ENCODE measurements at regions not wholly inside any gene's neighbourhood (a gene's known extent, or its start where the extent isn't known, plus 50 kb on each side); places are given as distances from the start of the nearest gene placed in this dataset.

DNA sequence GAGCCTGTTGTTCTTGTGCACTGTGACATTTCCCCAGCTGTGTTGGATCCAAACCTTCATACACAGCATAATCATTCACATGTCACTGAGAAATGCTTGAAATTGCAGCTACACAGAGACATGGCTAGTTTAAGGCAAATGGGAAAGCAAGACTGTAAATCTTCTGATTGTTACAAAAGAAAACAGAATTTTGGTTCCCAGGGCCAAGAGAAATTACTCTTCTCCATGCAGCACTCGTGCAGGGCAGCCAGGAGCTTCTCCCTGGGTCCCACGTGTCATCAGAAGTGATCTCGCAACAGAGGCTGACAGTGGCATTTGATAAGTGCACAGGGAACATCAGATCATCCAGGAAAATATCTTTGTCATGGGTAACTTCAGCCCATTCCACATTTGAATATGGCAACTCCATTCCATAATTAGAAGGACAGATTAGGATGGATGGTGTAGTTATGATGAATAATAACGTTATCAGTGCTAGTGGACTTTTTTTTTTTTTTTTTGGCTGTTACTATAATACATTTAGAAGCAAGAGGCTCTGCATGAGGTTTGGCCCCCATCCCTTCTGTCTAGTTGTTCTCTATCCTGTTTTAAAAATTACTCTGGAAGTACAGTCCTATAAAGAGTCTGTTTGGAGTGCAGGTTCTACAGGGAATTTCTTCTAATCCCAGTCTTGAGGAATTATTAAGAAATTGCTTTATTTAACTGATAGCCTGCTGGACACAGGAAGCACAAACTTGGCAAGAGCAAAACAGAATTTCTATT lies 571.0 kb upstream of the NOX3 start:
- ATAC-seq, result no peak
- TF ChIP-seq, protein P1, sequence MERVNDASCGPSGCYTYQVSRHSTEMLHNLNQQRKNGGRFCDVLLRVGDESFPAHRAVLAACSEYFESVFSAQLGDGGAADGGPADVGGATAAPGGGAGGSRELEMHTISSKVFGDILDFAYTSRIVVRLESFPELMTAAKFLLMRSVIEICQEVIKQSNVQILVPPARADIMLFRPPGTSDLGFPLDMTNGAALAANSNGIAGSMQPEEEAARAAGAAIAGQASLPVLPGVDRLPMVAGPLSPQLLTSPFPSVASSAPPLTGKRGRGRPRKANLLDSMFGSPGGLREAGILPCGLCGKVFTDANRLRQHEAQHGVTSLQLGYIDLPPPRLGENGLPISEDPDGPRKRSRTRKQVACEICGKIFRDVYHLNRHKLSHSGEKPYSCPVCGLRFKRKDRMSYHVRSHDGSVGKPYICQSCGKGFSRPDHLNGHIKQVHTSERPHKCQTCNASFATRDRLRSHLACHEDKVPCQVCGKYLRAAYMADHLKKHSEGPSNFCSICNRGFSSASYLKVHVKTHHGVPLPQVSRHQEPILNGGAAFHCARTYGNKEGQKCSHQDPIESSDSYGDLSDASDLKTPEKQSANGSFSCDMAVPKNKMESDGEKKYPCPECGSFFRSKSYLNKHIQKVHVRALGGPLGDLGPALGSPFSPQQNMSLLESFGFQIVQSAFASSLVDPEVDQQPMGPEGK (CRISPR knock-in tag; IDR thresholded peaks at IDR 0.05; ENCODE audit: borderline replicate concordance), result no peak
- TF ChIP-seq ZNF565 (CRISPR knock-in tag; conservative IDR thresholded peaks at IDR 0.05; ENCODE audit: low read depth) (no peak), OSR1 (CRISPR knock-in tag; IDR thresholded peaks at IDR 0.05) (no peak), ESRRG (CRISPR knock-in tag; IDR thresholded peaks at IDR 0.05) (no peak), ZNF8 (CRISPR knock-in tag; IDR thresholded peaks at IDR 0.05) (no peak; the same call in 1 of the 2 replicates), PPARA (CRISPR knock-in tag; IDR thresholded peaks at IDR 0.05; ENCODE audit: borderline replicate concordance) (no peak), BACH2 (CRISPR knock-in tag; IDR thresholded peaks at IDR 0.05; ENCODE audit: borderline replicate concordance) (no peak)
- TF ChIP-seq, protein P2, sequence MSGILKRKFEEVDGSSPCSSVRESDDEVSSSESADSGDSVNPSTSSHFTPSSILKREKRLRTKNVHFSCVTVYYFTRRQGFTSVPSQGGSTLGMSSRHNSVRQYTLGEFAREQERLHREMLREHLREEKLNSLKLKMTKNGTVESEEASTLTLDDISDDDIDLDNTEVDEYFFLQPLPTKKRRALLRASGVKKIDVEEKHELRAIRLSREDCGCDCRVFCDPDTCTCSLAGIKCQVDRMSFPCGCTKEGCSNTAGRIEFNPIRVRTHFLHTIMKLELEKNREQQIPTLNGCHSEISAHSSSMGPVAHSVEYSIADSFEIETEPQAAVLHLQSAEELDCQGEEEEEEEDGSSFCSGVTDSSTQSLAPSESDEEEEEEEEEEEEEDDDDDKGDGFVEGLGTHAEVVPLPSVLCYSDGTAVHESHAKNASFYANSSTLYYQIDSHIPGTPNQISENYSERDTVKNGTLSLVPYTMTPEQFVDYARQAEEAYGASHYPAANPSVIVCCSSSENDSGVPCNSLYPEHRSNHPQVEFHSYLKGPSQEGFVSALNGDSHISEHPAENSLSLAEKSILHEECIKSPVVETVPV (CRISPR knock-in tag; IDR thresholded peaks at IDR 0.05), result no peak

DNA sequence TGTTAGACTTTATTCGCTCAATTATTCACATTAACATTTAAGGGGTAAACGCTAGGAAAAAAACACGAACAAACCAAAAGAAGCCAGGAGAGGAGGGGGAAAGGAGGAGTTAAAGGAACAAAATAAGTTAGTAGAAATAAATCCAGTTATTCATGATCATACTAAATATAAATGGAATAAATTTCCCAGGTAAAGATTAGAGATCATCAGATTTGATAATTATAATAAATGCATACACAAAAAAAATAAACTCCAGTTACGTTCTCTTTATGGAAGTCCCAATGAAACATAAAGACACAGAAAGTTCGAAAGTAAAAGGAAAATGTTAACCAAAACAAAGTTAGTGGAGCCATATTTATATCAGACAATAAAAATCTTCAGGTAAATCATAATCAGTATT lies 568.7 kb upstream of the NOX3 start:
- TF ChIP-seq CSDC2 (CRISPR knock-in tag; IDR thresholded peaks at IDR 0.05), result no peak
- TF ChIP-seq, protein P3, sequence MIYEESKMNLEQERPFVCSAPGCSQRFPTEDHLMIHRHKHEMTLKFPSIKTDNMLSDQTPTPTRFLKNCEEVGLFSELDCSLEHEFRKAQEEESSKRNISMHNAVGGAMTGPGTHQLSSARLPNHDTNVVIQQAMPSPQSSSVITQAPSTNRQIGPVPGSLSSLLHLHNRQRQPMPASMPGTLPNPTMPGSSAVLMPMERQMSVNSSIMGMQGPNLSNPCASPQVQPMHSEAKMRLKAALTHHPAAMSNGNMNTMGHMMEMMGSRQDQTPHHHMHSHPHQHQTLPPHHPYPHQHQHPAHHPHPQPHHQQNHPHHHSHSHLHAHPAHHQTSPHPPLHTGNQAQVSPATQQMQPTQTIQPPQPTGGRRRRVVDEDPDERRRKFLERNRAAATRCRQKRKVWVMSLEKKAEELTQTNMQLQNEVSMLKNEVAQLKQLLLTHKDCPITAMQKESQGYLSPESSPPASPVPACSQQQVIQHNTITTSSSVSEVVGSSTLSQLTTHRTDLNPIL (CRISPR knock-in tag; IDR thresholded peaks at IDR 0.05; ENCODE audit: low read depth), result no peak
- no peak for ATAC-seq

DNA sequence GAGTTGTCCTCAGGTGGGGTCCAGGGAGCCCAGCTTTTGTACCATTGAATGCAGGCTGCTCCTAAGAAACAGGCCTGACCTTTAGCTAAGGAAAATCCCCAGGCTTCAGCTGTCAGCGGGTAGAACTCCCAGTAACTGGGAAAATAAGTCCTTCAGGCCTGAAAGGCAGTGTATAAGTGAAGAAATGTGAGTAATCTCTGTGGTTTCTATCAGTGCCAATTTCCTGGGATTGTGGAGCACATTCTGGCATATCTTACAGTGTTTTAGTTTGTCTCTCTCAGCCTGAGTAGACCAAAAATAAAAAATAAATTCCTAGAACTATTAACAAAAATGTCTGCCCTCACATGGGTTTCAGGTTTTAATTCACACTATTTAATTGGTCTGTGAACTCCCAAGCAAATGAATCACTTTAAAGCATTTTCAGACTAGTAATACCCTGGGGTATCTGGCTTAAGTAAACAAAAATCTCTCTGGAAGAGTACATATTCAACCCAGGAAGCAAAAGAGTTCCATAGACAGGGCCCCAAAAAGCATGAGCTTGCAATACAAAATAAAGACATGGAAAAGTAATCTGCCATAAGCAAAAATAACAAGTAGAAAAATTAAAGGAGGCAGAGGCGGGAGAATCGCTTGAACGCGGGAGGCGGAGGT lies 566.2 kb upstream of the NOX3 start:
- ATAC-seq, result peak; percentile 91
- TF ChIP-seq ZNF565 (CRISPR knock-in tag; conservative IDR thresholded peaks at IDR 0.05; ENCODE audit: low read depth) (no peak), TCF4 (CRISPR knock-in tag; IDR thresholded peaks at IDR 0.05; ENCODE audit: borderline replicate concordance) (no peak), ISL1 (CRISPR knock-in tag; IDR thresholded peaks at IDR 0.05) (no peak), CSDC2 (CRISPR knock-in tag; IDR thresholded peaks at IDR 0.05) (no peak), SNAI2 (CRISPR knock-in tag; IDR thresholded peaks at IDR 0.05) (no peak), BACH2 (CRISPR knock-in tag; IDR thresholded peaks at IDR 0.05; ENCODE audit: borderline replicate concordance) (no peak)

DNA sequence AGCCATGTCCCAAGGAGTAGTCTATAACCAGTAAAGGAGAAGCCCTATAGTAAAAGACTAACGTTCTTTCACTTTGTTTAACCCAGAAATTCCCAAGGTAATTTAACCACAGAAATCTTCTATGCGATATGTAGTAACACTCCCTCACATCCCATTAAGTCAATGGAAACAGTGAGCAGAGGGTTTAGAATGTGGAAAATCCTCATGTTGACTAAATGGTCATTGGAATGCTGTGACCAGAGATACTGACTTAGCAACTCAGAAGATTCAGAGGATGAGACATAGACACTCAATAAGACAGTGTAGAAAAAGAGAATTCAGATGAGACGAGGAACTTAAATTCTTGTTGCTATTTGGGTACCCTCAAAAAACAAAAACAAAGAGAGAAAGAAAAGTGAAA lies 562.2 kb upstream of the NOX3 start:
- no peak for ATAC-seq
- no peak for TF ChIP-seq RARB (CRISPR knock-in tag; IDR thresholded peaks at IDR 0.05)
- no peak for TF ChIP-seq SNAI2 (CRISPR knock-in tag; IDR thresholded peaks at IDR 0.05)
- TF ChIP-seq ISL1 (CRISPR knock-in tag; IDR thresholded peaks at IDR 0.05), result no peak
- no peak for TF ChIP-seq ARNTL (CRISPR knock-in tag; IDR thresholded peaks at IDR 0.05; ENCODE audit: borderline replicate concordance, low read depth)
- no peak for TF ChIP-seq TOX (CRISPR knock-in tag; IDR thresholded peaks at IDR 0.05; ENCODE audit: borderline replicate concordance)
- TF ChIP-seq, protein P3 (CRISPR knock-in tag; IDR thresholded peaks at IDR 0.05; ENCODE audit: low read depth), result no peak
- TF ChIP-seq, protein P1 (CRISPR knock-in tag; IDR thresholded peaks at IDR 0.05; ENCODE audit: borderline replicate concordance), result no peak
- no peak for TF ChIP-seq BACH2 (CRISPR knock-in tag; IDR thresholded peaks at IDR 0.05; ENCODE audit: borderline replicate concordance)
- no peak for TF ChIP-seq TCF4 (CRISPR knock-in tag; IDR thresholded peaks at IDR 0.05; ENCODE audit: borderline replicate concordance)
- TF ChIP-seq CSDC2 (CRISPR knock-in tag; IDR thresholded peaks at IDR 0.05), result no peak
- TF ChIP-seq, protein P4, sequence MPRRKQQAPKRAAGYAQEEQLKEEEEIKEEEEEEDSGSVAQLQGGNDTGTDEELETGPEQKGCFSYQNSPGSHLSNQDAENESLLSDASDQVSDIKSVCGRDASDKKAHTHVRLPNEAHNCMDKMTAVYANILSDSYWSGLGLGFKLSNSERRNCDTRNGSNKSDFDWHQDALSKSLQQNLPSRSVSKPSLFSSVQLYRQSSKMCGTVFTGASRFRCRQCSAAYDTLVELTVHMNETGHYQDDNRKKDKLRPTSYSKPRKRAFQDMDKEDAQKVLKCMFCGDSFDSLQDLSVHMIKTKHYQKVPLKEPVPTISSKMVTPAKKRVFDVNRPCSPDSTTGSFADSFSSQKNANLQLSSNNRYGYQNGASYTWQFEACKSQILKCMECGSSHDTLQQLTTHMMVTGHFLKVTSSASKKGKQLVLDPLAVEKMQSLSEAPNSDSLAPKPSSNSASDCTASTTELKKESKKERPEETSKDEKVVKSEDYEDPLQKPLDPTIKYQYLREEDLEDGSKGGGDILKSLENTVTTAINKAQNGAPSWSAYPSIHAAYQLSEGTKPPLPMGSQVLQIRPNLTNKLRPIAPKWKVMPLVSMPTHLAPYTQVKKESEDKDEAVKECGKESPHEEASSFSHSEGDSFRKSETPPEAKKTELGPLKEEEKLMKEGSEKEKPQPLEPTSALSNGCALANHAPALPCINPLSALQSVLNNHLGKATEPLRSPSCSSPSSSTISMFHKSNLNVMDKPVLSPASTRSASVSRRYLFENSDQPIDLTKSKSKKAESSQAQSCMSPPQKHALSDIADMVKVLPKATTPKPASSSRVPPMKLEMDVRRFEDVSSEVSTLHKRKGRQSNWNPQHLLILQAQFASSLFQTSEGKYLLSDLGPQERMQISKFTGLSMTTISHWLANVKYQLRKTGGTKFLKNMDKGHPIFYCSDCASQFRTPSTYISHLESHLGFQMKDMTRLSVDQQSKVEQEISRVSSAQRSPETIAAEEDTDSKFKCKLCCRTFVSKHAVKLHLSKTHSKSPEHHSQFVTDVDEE (CRISPR knock-in tag; IDR thresholded peaks at IDR 0.05), result no peak
- no peak for TF ChIP-seq PPARA (CRISPR knock-in tag; IDR thresholded peaks at IDR 0.05; ENCODE audit: borderline replicate concordance)
- TF ChIP-seq ZC3H10 (CRISPR knock-in tag; IDR thresholded peaks at IDR 0.05), result no peak
- no peak for TF ChIP-seq ZNF8 (CRISPR knock-in tag; IDR thresholded peaks at IDR 0.05)
- TF ChIP-seq GLIS3 (CRISPR knock-in tag; IDR thresholded peaks at IDR 0.05), result no peak
- TF ChIP-seq ZFP3 (CRISPR knock-in tag; IDR thresholded peaks at IDR 0.05), result no peak
- no peak for TF ChIP-seq ZNF70 (CRISPR knock-in tag; IDR thresholded peaks at IDR 0.05)
